Panc1 (cell line): ENCODE measurements at regions not wholly inside any gene's neighbourhood (a gene's known extent, or its start where the extent isn't known, plus 50 kb on each side); places are given as distances from the start of the nearest gene placed in this dataset.

Source experiments
- ATAC-seq: fragments of 200-7000 bp; cut with Tn5 transposase; 2 replicates; pipeline ENCODE4 v1.9.1; 2020; ENCODE audit warnings: mild to moderate bottlenecking, moderate library complexity
- BruUV-seq: library from RNA; stranded (reverse); fragments of 400-500 nt; replicated peaks from 2 replicates; lab custom pipeline; 2021; lab: Mats Ljungman, UMichigan
- CTCF ChIA-PET: fragments of 300-600 bp; sonication (Branson Sonifier 250); formaldehyde crosslinking; loops from one replicate; lab custom pipeline; 2022; ENCODE audit warnings: antibody characterized with exemption; lab: Charles Lee
- POLR2A ChIA-PET: fragments of 300-600 bp; sonication (Branson Sonifier 250); formaldehyde crosslinking; loops from one replicate; lab custom pipeline; 2022; ENCODE audit warnings: antibody characterized with exemption; lab: Charles Lee
- DNase-seq: peaks from one replicate; pipeline ENCODE4 v3.0.0-alpha.2; 2010; ENCODE audit warnings: low read depth, low spot score
- H3K27ac ChIP-seq: 2 replicates; pipeline ENCODE4 v1.5.1; 2011; ENCODE audit warnings: mild to moderate bottlenecking, low read length, inconsistent platforms
- H3K27me3 ChIP-seq: fragments of 200-500 bp; sonication (Bioruptor generic); 2 replicates; pipeline ENCODE4 v1.6.0; 2014; ENCODE audit warnings: low read length, inconsistent platforms; ENCODE audit not compliant: control insufficient read depth, insufficient read depth
- H3K36me3 ChIP-seq: fragments of 200-500 bp; sonication (Bioruptor generic); 2 replicates; pipeline ENCODE4 v1.5.1; 2014; ENCODE audit warnings: inconsistent platforms, mild to moderate bottlenecking, low read length, moderate library complexity; ENCODE audit not compliant: control insufficient read depth, insufficient read depth
- H3K4me1 ChIP-seq: 2 replicates; pipeline ENCODE4 v1.5.1; 2011; ENCODE audit warnings: inconsistent platforms, mild to moderate bottlenecking, low read length, moderate library complexity; ENCODE audit not compliant: control insufficient read depth, insufficient read depth
- H3K4me3 ChIP-seq, 2 experiments: 2 replicates each; pipeline ENCODE4 v1.5.1; 2011 to 2012; ENCODE audit warnings: low read depth in 2 of 2, low read length in 2 of 2, mild to moderate bottlenecking in 2 of 2, inconsistent platforms in 1 of 2, moderate library complexity in 1 of 2
- H3K9me3 ChIP-seq: fragments of 200-500 bp; sonication (Bioruptor generic); 2 replicates; pipeline ENCODE4 v1.5.1; 2014; ENCODE audit warnings: low read depth, mild to moderate bottlenecking, inconsistent platforms, low read length, moderate library complexity; ENCODE audit not compliant: control insufficient read depth, insufficient read depth
- CTCF ChIP-seq: fragments of 450-650 bp; IDR thresholded peaks from 2 replicates; pipeline ENCODE4 v1.5.1; 2017; ENCODE audit warnings: mild to moderate bottlenecking
- POLR2AphosphoS5 ChIP-seq: IDR thresholded peaks from 2 replicates; pipeline ENCODE4 v1.6.1; 2012; ENCODE audit warnings: mild to moderate bottlenecking, low read depth, low read length, moderate library complexity
- REST ChIP-seq, 2 experiments: IDR thresholded peaks; 2 replicates each; pipeline ENCODE4 v1.6.1; 2011 to 2012; ENCODE audit warnings: low read depth in 2 of 2, control low read depth in 1 of 2, low read length in 1 of 2, mild to moderate bottlenecking in 1 of 2, moderate library complexity in 1 of 2; ENCODE audit not compliant: insufficient read depth in 1 of 2
- SIN3A ChIP-seq: IDR thresholded peaks from 2 replicates; pipeline ENCODE4 v1.6.1; 2012; ENCODE audit warnings: low read depth, mild to moderate bottlenecking, low read length, moderate library complexity, borderline replicate concordance; ENCODE audit not compliant: insufficient read depth
- TCF7L2 ChIP-seq: IDR thresholded peaks from 2 replicates; pipeline ENCODE4 v1.6.1; 2011; ENCODE audit warnings: mild to moderate bottlenecking, low read depth, low read length, inconsistent platforms
- in situ Hi-C: cut with HindIII; loops from 2 replicates; pipeline ENCODE4 v1.10.0; 2016; ENCODE audit warnings: low sequenced_read_pairs, low pct_unique_long_range_greater_than_20kb
- intact Hi-C: fragments of 100-400 bp; cut with micrococcal nuclease; formaldehyde crosslinking; loops from one replicate; pipeline ENCODE4 v1.10.0; 2022; ENCODE audit not compliant: unreplicated experiment

DNA sequence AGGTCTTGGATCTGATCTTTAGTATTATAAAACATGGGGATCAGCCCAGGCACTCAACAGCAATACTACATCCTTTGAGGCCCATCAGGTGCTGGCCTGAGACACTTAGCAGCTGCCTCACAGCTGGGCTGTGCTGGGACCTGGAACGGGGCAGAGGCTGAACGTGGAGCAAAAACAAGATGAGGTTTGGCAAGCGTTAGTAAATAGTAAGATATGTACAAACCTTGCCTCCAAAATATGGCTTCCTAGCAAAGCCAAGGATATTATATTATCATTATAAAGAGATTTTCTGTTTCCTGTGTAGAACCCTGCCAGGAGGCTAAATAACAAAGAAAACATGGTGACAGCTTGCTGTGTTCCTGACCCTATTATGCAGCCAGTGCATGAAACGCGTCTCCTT is 60.0 kb upstream of the SPON1 start:
- ChIA-PET POLR2A (no interaction called here), CTCF (no interaction called here)
- no TSS peak for BruUV-seq
- intact Hi-C loops: no loop called here
- Histone ChIP-seq H3K36me3 (no peaks in the 10 kb centered on the region), H3K9me3 (no peaks in the 10 kb centered on the region), H3K27me3 (no peaks in the 10 kb centered on the region), H3K4me3 (no peak overlapping the region), H3K4me1 (no peaks in the 10 kb centered on the region), H3K27ac (no peak overlapping the region)
- TF ChIP-seq CTCF: no peak
- TF ChIP-seq TCF7L2: no peak
- no peak for TF ChIP-seq POLR2AphosphoS5
- no peak for TF ChIP-seq REST (IDR thresholded peaks at IDR 0.05; ENCODE audit: insufficient read depth in 1 of 2, low read depth in 2 of 2, low read length in 1 of 2)
- no peak for TF ChIP-seq SIN3A
- DNase-seq: no peak
- in situ Hi-C loops: no loop called here
- no peak for ATAC-seq

GRCh38 chr11:13905137-13905781 is 57.3 kb upstream of the SPON1 start:
- H3K27ac ChIP-seq: no peak overlapping the region
- DNase-seq (no peak), ATAC-seq (no peak)
- no peaks in the 10 kb centered on the region for H3K4me1 ChIP-seq
- H3K36me3 ChIP-seq: no peaks in the 10 kb centered on the region
- no peak overlapping the region for H3K4me3 ChIP-seq
- ChIA-PET CTCF (no interaction called here), POLR2A (no interaction called here)
- no peaks in the 10 kb centered on the region for H3K9me3 ChIP-seq
- intact Hi-C loops (no loop called here), in situ Hi-C loops (no loop called here)
- no TSS peak for BruUV-seq
- H3K27me3 ChIP-seq: no peaks in the 10 kb centered on the region; the same call in 1 of the 2 replicates
- no peak for TF ChIP-seq POLR2AphosphoS5
- no peak for TF ChIP-seq CTCF
- TF ChIP-seq TCF7L2: no peak
- no peak for TF ChIP-seq REST (IDR thresholded peaks at IDR 0.05; ENCODE audit: insufficient read depth in 1 of 2, low read depth in 2 of 2, low read length in 1 of 2)
- no peak for TF ChIP-seq SIN3A
